Glomerular endothelial cell (primary cell): ENCODE measurements at regions not wholly inside any gene's neighbourhood (a gene's known extent, or its start where the extent isn't known, plus 50 kb on each side); places are given as distances from the start of the nearest gene placed in this dataset.
"Not testable (repeated sequence)": the region's sequence is repeated elsewhere in the genome, so short reads cannot be mapped to it uniquely, and the experiment has no call there.

Experiments used
- DNase-seq: peaks from one replicate; pipeline ENCODE4 v3.0.0-alpha.2; 2011; ENCODE audit warnings: low read depth, low spot score; ENCODE audit errors: extremely low read depth

- no peak for DNase-seq
These were observed 235.9 kb upstream of the GBE1 start for GRCh38 chr3:81997390-81997789.

GRCh38 chr3:81995329-81995728 is 233.9 kb upstream of the GBE1 start:
- no peak for DNase-seq

GRCh38 chr3:81989758-81990157 is 228.3 kb upstream of the GBE1 start:
- DNase-seq: no peak

GRCh38 chr3:81989274-81989673 is 227.8 kb upstream of the GBE1 start:
- DNase-seq: no peak

GRCh38 chr3:81987412-81987811 is 226.0 kb upstream of the GBE1 start:
- not testable (repeated sequence) for DNase-seq

- DNase-seq: no peak
These were observed 224.7 kb upstream of the GBE1 start for GRCh38 chr3:81985996-81986723.

- DNase-seq: no peak
These were observed 221.9 kb upstream of the GBE1 start for GRCh38 chr3:81983382-81983781.

GRCh38 chr3:81980596-81981494 is 219.4 kb upstream of the GBE1 start:
- DNase-seq: no peak

GRCh38 chr3:81974751-81975150 is 213.3 kb upstream of the GBE1 start:
- DNase-seq: no peak

GRCh38 chr3:81968658-81969057 is 207.2 kb upstream of the GBE1 start:
- no peak for DNase-seq

GRCh38 chr3:81967393-81967792 is 205.9 kb upstream of the GBE1 start:
- DNase-seq: no peak

- no peak for DNase-seq
These were observed 204.3 kb upstream of the GBE1 start for GRCh38 chr3:81965696-81966095.

GRCh38 chr3:81962396-81962795 is 201.0 kb upstream of the GBE1 start:
- DNase-seq: no peak

- no peak for DNase-seq
These were observed 197.7 kb upstream of the GBE1 start for GRCh38 chr3:81958972-81959640.

- DNase-seq: no peak
These were observed 194.4 kb upstream of the GBE1 start for GRCh38 chr3:81955878-81956277.

GRCh38 chr3:81953111-81953510 is 191.7 kb upstream of the GBE1 start:
- DNase-seq: no peak

GRCh38 chr3:81952141-81952540 is 190.7 kb upstream of the GBE1 start:
- no peak for DNase-seq

- DNase-seq: no peak
These were observed 190.2 kb upstream of the GBE1 start for GRCh38 chr3:81951636-81952035.

- no peak for DNase-seq
These were observed 189.7 kb upstream of the GBE1 start for GRCh38 chr3:81951106-81951505.

- DNase-seq: no peak
These were observed 185.9 kb upstream of the GBE1 start for GRCh38 chr3:81947359-81947758.

GRCh38 chr3:81938681-81939080 is 177.2 kb upstream of the GBE1 start:
- DNase-seq: no peak

GRCh38 chr3:81936817-81937216 is 175.4 kb upstream of the GBE1 start:
- DNase-seq: no peak
